Heart left ventricle (tissue), 16 donors: ENCODE measurements at regions not wholly inside any gene's neighbourhood (a gene's known extent, or its start where the extent isn't known, plus 50 kb on each side); places are given as distances from the start of the nearest gene placed in this dataset.

Source experiments
- ATAC-seq, 4 donors: fragments of 200-7000 bp; cut with Tn5 transposase; one replicate each; pipeline ENCODE4 v1.9.1; 2020 to 2022; ENCODE audit warnings: moderate library complexity in 4 of 4, mild to moderate bottlenecking in 3 of 4, moderate number of reproducible peaks in 1 of 4
- DNase-seq, 5 donors: peaks; one replicate each; pipeline ENCODE4 v3.0.0-alpha.2; 2020
- H3K27ac ChIP-seq, 12 donors: fragments of 200-600 bp; sonication (generic) in 4 of 12; one replicate each; pipeline versions ENCODE4 v1.5.0 to v1.8.0; 2016 to 2022; ENCODE audit warnings: mild to moderate bottlenecking in 2 of 12
- H3K27me3 ChIP-seq, 9 donors: fragments of 200-600 bp; sonication (generic) in 2 of 9; one replicate each; pipeline versions ENCODE4 v1.5.1 to v1.8.0; 2016 to 2022; ENCODE audit warnings: mild to moderate bottlenecking in 3 of 9
- H3K36me3 ChIP-seq, 9 donors: fragments of 200-600 bp; sonication (generic) in 2 of 9; one replicate each; pipeline versions ENCODE4 v1.5.0 to v1.8.0; 2018 to 2022; ENCODE audit warnings: mild to moderate bottlenecking in 2 of 9
- H3K4me1 ChIP-seq, 12 donors: fragments of 200-600 bp; sonication (generic) in 4 of 12; one replicate each; pipeline versions ENCODE4 v1.5.0 to v1.8.0; 2016 to 2022; ENCODE audit warnings: mild to moderate bottlenecking in 3 of 12
- H3K4me3 ChIP-seq, 12 donors: fragments of 200-600 bp; sonication (generic) in 4 of 12; one replicate each; pipeline versions ENCODE4 v1.5.0 to v1.8.0; 2017 to 2022; ENCODE audit warnings: mild to moderate bottlenecking in 9 of 12, moderate library complexity in 4 of 12
- H3K9me3 ChIP-seq, 12 donors: fragments of 200-600 bp; sonication (generic) in 4 of 12; one replicate each; pipeline versions ENCODE4 v1.5.0 to v1.8.0; 2016 to 2022; ENCODE audit warnings: mild to moderate bottlenecking in 1 of 12
- POLR2A ChIP-seq, 2 donors: fragments of 450-650 bp; IDR thresholded peaks; one replicate each; pipeline ENCODE4 v1.6.1; 2017; ENCODE audit warnings: antibody characterized with exemption in 2 of 2, mild to moderate bottlenecking in 2 of 2, moderate library complexity in 2 of 2
- WGBS, 4 donors: extraction: QIAGEN DNeasy Blood & Tissue Kit in 2 of 4; methylation state at CpG; one replicate each; pipeline versions ENCODE4 v1.1.5 to v1.1.7; 2013 to 2018; 5-methylcytosine and 5-hydroxymethylcytosine counted together
- intact Hi-C, 10 donors: fragments of 100-400 bp; cut with DNase I; formaldehyde crosslinking; loops; one replicate each; pipeline versions ENCODE4 v1.11.1 to v1.14.2; 2022
- TF ChIP-seq, protein P1 (sequence below), 12 donors: fragments of 200-600 bp; sonication (generic) in 4 of 12; IDR thresholded peaks; one replicate each; pipeline versions ENCODE4 v1.5.0 to v1.8.0; 2018 to 2022; ENCODE audit warnings: antibody characterized with exemption in 12 of 12, mild to moderate bottlenecking in 5 of 12
- donor health status: ischemic (EF 13 %, LVEDD 7.1; RV severe dilation, severe dysfunction).
- donor health status: healthy with polysubstance abuse.
- donor health status: DM: no; HTN: yes; CAD: no.
- donor health status: DM: no; HTN: no; CAD: no.
- donor health status: ischemic (EF 25% LVEDD 6.9; RV normal size, moderate dysfunction).
- donor health status: ischemic (EF 25% LVEDD 5.7; RV mildly dilated, moderate dysfunction).
- donor health status: healthy.
- donor health status: DM: yes; HTN: yes; CAD: no.
- donor health status: ischemic (EF 35%, LVEDD 5.7; RV mildly dilated, moderate dysfunction).
- donor health status: nonischemic (EF 11% LVEDD 7.7; RV severe dilation, severe dysfunction).
- donor health status: DM: yes; HTN: yes; CAD: no.
- donor health status: PGD.
- donor health status: ischemic (EF 29% LVEDD 5.4; RV normal size, mild dysfunction).
- donor health status: nonischemic (EF 23%, LVEDD 6.1; RV moderate dilation, normal function).

- DNase-seq: no peak
- no peak overlapping the region for H3K27ac ChIP-seq
- H3K36me3 ChIP-seq: no peaks in the 10 kb centered on the region
- WGBS, 4 donors: 72 to 82% (median 76%) methylated on average over 5 of the region's 5 CpGs
- H3K27me3 ChIP-seq: no peaks in the 10 kb centered on the region
- no peaks in the 10 kb centered on the region for H3K9me3 ChIP-seq
- H3K4me3 ChIP-seq: no peak overlapping the region
- H3K4me1 ChIP-seq: no peaks in the 10 kb centered on the region
- intact Hi-C loops: no loop called here
- ATAC-seq: no peak
- TF ChIP-seq, protein P1, sequence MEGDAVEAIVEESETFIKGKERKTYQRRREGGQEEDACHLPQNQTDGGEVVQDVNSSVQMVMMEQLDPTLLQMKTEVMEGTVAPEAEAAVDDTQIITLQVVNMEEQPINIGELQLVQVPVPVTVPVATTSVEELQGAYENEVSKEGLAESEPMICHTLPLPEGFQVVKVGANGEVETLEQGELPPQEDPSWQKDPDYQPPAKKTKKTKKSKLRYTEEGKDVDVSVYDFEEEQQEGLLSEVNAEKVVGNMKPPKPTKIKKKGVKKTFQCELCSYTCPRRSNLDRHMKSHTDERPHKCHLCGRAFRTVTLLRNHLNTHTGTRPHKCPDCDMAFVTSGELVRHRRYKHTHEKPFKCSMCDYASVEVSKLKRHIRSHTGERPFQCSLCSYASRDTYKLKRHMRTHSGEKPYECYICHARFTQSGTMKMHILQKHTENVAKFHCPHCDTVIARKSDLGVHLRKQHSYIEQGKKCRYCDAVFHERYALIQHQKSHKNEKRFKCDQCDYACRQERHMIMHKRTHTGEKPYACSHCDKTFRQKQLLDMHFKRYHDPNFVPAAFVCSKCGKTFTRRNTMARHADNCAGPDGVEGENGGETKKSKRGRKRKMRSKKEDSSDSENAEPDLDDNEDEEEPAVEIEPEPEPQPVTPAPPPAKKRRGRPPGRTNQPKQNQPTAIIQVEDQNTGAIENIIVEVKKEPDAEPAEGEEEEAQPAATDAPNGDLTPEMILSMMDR (IDR thresholded peaks at IDR 0.05): no peak
- TF ChIP-seq POLR2A (IDR thresholded peaks at IDR 0.05): no peak
Measured at GRCh38 chr2:183867206-183867605, 731.1 kb upstream of the ZNF804A start.

DNA sequence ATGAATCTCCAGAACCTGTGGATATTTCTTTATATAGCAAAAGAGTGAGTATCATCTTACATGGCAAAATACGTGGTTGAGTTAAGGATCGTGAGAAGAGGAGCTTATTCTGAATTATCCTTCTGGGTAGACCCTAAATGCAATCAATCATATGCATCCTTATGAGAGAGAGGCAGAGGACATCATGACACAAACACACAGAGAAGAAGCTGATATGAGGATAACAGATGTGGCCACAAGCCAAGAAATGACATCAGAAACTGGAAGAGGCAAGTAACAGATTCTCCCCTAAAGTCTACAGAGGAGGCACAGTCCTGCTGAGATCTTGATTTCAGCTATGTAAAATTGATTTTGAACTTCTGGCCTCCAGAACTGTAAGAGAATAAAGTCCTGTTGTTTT lies 730.2 kb upstream of the ZNF804A start:
- Histone ChIP-seq H3K9me3 (no peaks in the 10 kb centered on the region), H3K27me3 (no peaks in the 10 kb centered on the region), H3K27ac (no peak overlapping the region), H3K36me3 (no peaks in the 10 kb centered on the region), H3K4me1 (no peaks in the 10 kb centered on the region), H3K4me3 (no peak overlapping the region)
- DNase-seq (no peak), ATAC-seq (no peak)
- intact Hi-C loops: no loop called here
- TF ChIP-seq, protein P1 (IDR thresholded peaks at IDR 0.05): no peak
- no peak for TF ChIP-seq POLR2A (IDR thresholded peaks at IDR 0.05)
- WGBS, 4 donors: 73 to 88% (median 82%) methylated on average over 2 of the region's 2 CpGs

DNA sequence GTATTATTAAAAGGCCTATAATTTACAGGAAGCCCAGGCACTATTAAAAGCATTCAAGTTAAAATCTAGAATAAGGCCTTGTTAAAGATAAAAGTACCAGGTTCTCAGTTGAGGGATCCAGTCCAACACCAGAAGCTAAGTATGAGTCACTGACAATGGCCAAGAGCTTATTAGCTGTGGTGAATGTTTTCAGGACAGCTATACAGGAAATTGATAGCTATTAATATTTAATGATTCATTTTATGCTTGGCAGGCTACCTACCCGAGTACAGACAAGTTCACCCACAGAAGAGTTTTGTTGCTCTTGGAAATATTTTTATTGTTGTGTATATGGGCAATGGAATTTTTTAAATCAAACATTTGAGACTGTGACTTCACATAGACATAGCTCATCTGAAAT lies 729.6 kb upstream of the ZNF804A start:
- TF ChIP-seq, protein P1 (IDR thresholded peaks at IDR 0.05): no peak
- no peak for TF ChIP-seq POLR2A (IDR thresholded peaks at IDR 0.05)
- H3K27ac ChIP-seq: no peak overlapping the region
- 39 to 59% (median 46%) methylated on average over 1 of the region's 1 CpG for WGBS, 4 donors
- ATAC-seq (peak in 1 of 4 donors; percentile 51), DNase-seq (no peak)
- H3K4me1 ChIP-seq: no peaks in the 10 kb centered on the region
- no peak overlapping the region for H3K4me3 ChIP-seq
- no peaks in the 10 kb centered on the region for H3K36me3 ChIP-seq
- H3K9me3 ChIP-seq: no peaks in the 10 kb centered on the region
- H3K27me3 ChIP-seq: no peaks in the 10 kb centered on the region
- intact Hi-C loops: no loop called here

- Histone ChIP-seq H3K4me1 (no peaks in the 10 kb centered on the region), H3K27me3 (no peaks in the 10 kb centered on the region), H3K4me3 (no peak overlapping the region), H3K27ac (no peak overlapping the region), H3K36me3 (no peaks in the 10 kb centered on the region), H3K9me3 (no peaks in the 10 kb centered on the region)
- DNase-seq: no peak
- TF ChIP-seq, protein P1 (IDR thresholded peaks at IDR 0.05): no peak
- TF ChIP-seq POLR2A (IDR thresholded peaks at IDR 0.05): no peak
- no peak for ATAC-seq
- intact Hi-C loops: no loop called here
Measured at GRCh38 chr2:183872131-183872530, 726.2 kb upstream of the ZNF804A start.
